ENCODE measurements at regions not wholly inside any gene's neighbourhood (a gene's known extent, or its start where the extent isn't known, plus 50 kb on each side); places are given as distances from the start of the nearest gene placed in this dataset.

GRCh38 chr2:7205151-7205830 lies 288.1 kb downstream of the RNF144A start:
- TF ChIP-seq CTCF (IDR thresholded peaks at IDR 0.05), result no peak
- Histone ChIP-seq H3K9me3 (no peaks in the 10 kb centered on the region), H3K27me3 (replicated peaks; ENCODE audit: insufficient read depth) (no peaks in the 10 kb centered on the region), H3K4me1 (ENCODE audit: control insufficient read depth in 1 of 2, low read depth in 2 of 2) (no peaks in the 10 kb centered on the region), H3K27ac (no peak overlapping the region), H3K36me3 (no peaks in the 10 kb centered on the region), H3K4me3 (no peak overlapping the region)
- DNase-seq (ENCODE audit: low spot score) (no peak), ATAC-seq (ENCODE audit: insufficient number of reproducible peaks, low FRiP score, low read depth) (no peak)

GRCh38 chr2:7206111-7206810 lies 289.0 kb downstream of the RNF144A start:
- ATAC-seq (ENCODE audit: insufficient number of reproducible peaks, low FRiP score, low read depth) (no peak), DNase-seq (ENCODE audit: low spot score) (no peak)
- H3K9me3 ChIP-seq, result no peaks in the 10 kb centered on the region
- no peaks in the 10 kb centered on the region for H3K4me1 ChIP-seq (ENCODE audit: control insufficient read depth in 1 of 2, low read depth in 2 of 2)
- no peak for TF ChIP-seq CTCF (IDR thresholded peaks at IDR 0.05)
- no peaks in the 10 kb centered on the region for H3K36me3 ChIP-seq
- no peaks in the 10 kb centered on the region for H3K27me3 ChIP-seq (replicated peaks; ENCODE audit: insufficient read depth)
- H3K4me3 ChIP-seq, result no peak overlapping the region
- H3K27ac ChIP-seq, result no peak overlapping the region

- Histone ChIP-seq H3K4me3 (no peak overlapping the region), H3K36me3 (no peaks in the 10 kb centered on the region), H3K9me3 (no peaks in the 10 kb centered on the region), H3K27ac (no peak overlapping the region), H3K27me3 (replicated peaks; ENCODE audit: insufficient read depth) (no peaks in the 10 kb centered on the region), H3K4me1 (ENCODE audit: control insufficient read depth in 1 of 2, low read depth in 2 of 2) (no peaks in the 10 kb centered on the region)
- no peak for DNase-seq (ENCODE audit: low spot score)
- ATAC-seq (ENCODE audit: insufficient number of reproducible peaks, low FRiP score, low read depth), result no peak
- no peak for TF ChIP-seq CTCF (IDR thresholded peaks at IDR 0.05)
Measured at GRCh38 chr2:7207631-7208030, 290.4 kb downstream of the RNF144A start.

GRCh38 chr2:7209757-7210555 lies 292.7 kb downstream of the RNF144A start:
- no peak overlapping the region for H3K27ac ChIP-seq
- H3K36me3 ChIP-seq, result no peaks in the 10 kb centered on the region
- ATAC-seq (ENCODE audit: insufficient number of reproducible peaks, low FRiP score, low read depth) (no peak), DNase-seq (ENCODE audit: low spot score) (no peak)
- no peak for TF ChIP-seq CTCF (IDR thresholded peaks at IDR 0.05)
- no peaks in the 10 kb centered on the region for H3K27me3 ChIP-seq (replicated peaks; ENCODE audit: insufficient read depth)
- no peaks in the 10 kb centered on the region for H3K9me3 ChIP-seq
- no peaks in the 10 kb centered on the region for H3K4me1 ChIP-seq (ENCODE audit: control insufficient read depth in 1 of 2, low read depth in 2 of 2)
- H3K4me3 ChIP-seq, result no peak overlapping the region

- no peak for DNase-seq (ENCODE audit: low spot score)
- Histone ChIP-seq H3K27me3 (replicated peaks; ENCODE audit: insufficient read depth) (no peaks in the 10 kb centered on the region), H3K4me3 (no peak overlapping the region), H3K36me3 (no peaks in the 10 kb centered on the region), H3K4me1 (ENCODE audit: control insufficient read depth in 1 of 2, low read depth in 2 of 2) (no peaks in the 10 kb centered on the region), H3K9me3 (no peaks in the 10 kb centered on the region), H3K27ac (no peak overlapping the region)
- ATAC-seq (ENCODE audit: insufficient number of reproducible peaks, low FRiP score, low read depth), result no peak
- TF ChIP-seq CTCF (IDR thresholded peaks at IDR 0.05), result no peak
Measured at GRCh38 chr2:7210712-7211111, 293.5 kb downstream of the RNF144A start.

Measured in thoracic aorta (tissue), 2 donors.